HL-60 (cell line): ENCODE measurements at regions not wholly inside any gene's neighbourhood (a gene's known extent, or its start where the extent isn't known, plus 50 kb on each side); places are given as distances from the start of the nearest gene placed in this dataset.
"Not testable (repeated sequence)": the region's sequence is repeated elsewhere in the genome, so short reads cannot be mapped to it uniquely, and the experiment has no call there.

Experiments
- GABPA ChIP-seq: IDR thresholded peaks from 2 replicates; pipeline ENCODE4 v1.6.1; 2012; ENCODE audit warnings: low read depth
- POLR2AphosphoS5 ChIP-seq: IDR thresholded peaks from 2 replicates; pipeline ENCODE4 v1.6.1; 2012; ENCODE audit warnings: low read depth
- SPI1 ChIP-seq: IDR thresholded peaks from 2 replicates; pipeline ENCODE4 v1.6.1; 2012; ENCODE audit warnings: low read depth, mild to moderate bottlenecking, borderline replicate concordance
- TF ChIP-seq, protein P1 (sequence below): IDR thresholded peaks from one replicate; pipeline ENCODE4 v1.5.1; 2011; ENCODE audit warnings: low read length, control low read depth, inconsistent platforms; ENCODE audit not compliant: insufficient read depth
- TF ChIP-seq, protein P2 (sequence below): IDR thresholded peaks from 2 replicates; pipeline ENCODE4 v1.6.1; 2012; ENCODE audit warnings: low read depth; ENCODE audit not compliant: insufficient replicate concordance

DNA sequence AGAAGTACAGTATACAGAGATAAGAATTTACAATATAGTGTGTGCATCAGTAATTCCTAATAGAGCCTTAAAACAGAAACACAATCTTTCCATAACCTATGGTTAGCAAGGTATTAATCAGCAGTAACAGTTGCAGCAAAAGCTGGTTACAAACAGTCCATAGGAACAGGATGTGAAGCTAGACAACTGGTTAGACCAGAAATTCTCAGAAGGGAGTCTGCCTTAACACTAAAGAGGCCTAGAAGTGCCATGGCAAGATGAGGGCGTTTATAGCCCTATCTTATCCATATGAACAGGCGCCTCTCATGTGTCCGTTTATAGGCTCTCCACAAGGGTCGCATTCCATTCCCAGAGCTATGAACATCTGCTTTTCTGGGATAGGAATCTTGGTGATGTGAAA, 450.1 kb downstream of the C12orf50 start:
- TF ChIP-seq, protein P1, sequence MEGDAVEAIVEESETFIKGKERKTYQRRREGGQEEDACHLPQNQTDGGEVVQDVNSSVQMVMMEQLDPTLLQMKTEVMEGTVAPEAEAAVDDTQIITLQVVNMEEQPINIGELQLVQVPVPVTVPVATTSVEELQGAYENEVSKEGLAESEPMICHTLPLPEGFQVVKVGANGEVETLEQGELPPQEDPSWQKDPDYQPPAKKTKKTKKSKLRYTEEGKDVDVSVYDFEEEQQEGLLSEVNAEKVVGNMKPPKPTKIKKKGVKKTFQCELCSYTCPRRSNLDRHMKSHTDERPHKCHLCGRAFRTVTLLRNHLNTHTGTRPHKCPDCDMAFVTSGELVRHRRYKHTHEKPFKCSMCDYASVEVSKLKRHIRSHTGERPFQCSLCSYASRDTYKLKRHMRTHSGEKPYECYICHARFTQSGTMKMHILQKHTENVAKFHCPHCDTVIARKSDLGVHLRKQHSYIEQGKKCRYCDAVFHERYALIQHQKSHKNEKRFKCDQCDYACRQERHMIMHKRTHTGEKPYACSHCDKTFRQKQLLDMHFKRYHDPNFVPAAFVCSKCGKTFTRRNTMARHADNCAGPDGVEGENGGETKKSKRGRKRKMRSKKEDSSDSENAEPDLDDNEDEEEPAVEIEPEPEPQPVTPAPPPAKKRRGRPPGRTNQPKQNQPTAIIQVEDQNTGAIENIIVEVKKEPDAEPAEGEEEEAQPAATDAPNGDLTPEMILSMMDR, result not testable (repeated sequence)
- not testable (repeated sequence) for TF ChIP-seq POLR2AphosphoS5, GABPA, SPI1
- TF ChIP-seq, protein P2, sequence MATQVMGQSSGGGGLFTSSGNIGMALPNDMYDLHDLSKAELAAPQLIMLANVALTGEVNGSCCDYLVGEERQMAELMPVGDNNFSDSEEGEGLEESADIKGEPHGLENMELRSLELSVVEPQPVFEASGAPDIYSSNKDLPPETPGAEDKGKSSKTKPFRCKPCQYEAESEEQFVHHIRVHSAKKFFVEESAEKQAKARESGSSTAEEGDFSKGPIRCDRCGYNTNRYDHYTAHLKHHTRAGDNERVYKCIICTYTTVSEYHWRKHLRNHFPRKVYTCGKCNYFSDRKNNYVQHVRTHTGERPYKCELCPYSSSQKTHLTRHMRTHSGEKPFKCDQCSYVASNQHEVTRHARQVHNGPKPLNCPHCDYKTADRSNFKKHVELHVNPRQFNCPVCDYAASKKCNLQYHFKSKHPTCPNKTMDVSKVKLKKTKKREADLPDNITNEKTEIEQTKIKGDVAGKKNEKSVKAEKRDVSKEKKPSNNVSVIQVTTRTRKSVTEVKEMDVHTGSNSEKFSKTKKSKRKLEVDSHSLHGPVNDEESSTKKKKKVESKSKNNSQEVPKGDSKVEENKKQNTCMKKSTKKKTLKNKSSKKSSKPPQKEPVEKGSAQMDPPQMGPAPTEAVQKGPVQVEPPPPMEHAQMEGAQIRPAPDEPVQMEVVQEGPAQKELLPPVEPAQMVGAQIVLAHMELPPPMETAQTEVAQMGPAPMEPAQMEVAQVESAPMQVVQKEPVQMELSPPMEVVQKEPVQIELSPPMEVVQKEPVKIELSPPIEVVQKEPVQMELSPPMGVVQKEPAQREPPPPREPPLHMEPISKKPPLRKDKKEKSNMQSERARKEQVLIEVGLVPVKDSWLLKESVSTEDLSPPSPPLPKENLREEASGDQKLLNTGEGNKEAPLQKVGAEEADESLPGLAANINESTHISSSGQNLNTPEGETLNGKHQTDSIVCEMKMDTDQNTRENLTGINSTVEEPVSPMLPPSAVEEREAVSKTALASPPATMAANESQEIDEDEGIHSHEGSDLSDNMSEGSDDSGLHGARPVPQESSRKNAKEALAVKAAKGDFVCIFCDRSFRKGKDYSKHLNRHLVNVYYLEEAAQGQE, result not testable (repeated sequence)
